Hepatocyte (in vitro differentiated cells): ENCODE measurements at regions not wholly inside any gene's neighbourhood (a gene's known extent, or its start where the extent isn't known, plus 50 kb on each side); places are given as distances from the start of the nearest gene placed in this dataset.

Source experiments
- DNase-seq: peaks from one replicate; pipeline ENCODE4 v3.0.0-alpha.2; 2016; ENCODE audit warnings: low spot score
- H2AFZ ChIP-seq: fragments of 200-600 bp; sonication (generic); 2 replicates; pipeline ENCODE4 v1.6.0; 2016; ENCODE audit warnings: antibody characterized with exemption, mild to moderate bottlenecking
- H3K27ac ChIP-seq: fragments of 200-600 bp; sonication (generic); 2 replicates; pipeline ENCODE4 v1.5.1; 2016; ENCODE audit warnings: mild to moderate bottlenecking
- H3K27me3 ChIP-seq: fragments of 200-600 bp; sonication (generic); 2 replicates; pipeline ENCODE4 v1.6.1; 2016
- H3K36me3 ChIP-seq: fragments of 200-600 bp; sonication (generic); replicated peaks from 2 replicates; pipeline ENCODE4 v1.5.1; 2016; ENCODE audit warnings: low read depth; ENCODE audit not compliant: insufficient read depth
- H3K4me1 ChIP-seq: fragments of 200-600 bp; sonication (generic); 2 replicates; pipeline ENCODE4 v1.5.1; 2016; ENCODE audit warnings: mild to moderate bottlenecking, moderate library complexity; ENCODE audit not compliant: insufficient read depth
- H3K4me2 ChIP-seq: fragments of 200-600 bp; sonication (generic); 2 replicates; pipeline ENCODE4 v1.6.0; 2016
- H3K4me3 ChIP-seq: fragments of 200-600 bp; sonication (generic); 2 replicates; pipeline ENCODE4 v1.5.1; 2016; ENCODE audit warnings: mild to moderate bottlenecking
- H3K79me2 ChIP-seq: fragments of 200-600 bp; sonication (generic); 2 replicates; pipeline ENCODE4 v1.6.0; 2017; ENCODE audit warnings: mild to moderate bottlenecking
- H3K9me2 ChIP-seq: fragments of 200-600 bp; sonication (generic); replicated peaks from 2 replicates; pipeline ENCODE4 v1.6.0; 2017; ENCODE audit warnings: mild to moderate bottlenecking; ENCODE audit not compliant: insufficient read depth
- H3K9me3 ChIP-seq: fragments of 200-600 bp; sonication (generic); 2 replicates; pipeline ENCODE4 v1.5.1; 2016; ENCODE audit warnings: low read depth, mild to moderate bottlenecking
- H4K20me1 ChIP-seq: fragments of 200-600 bp; sonication (generic); 2 replicates; pipeline ENCODE4 v1.6.0; 2016; ENCODE audit warnings: mild to moderate bottlenecking; ENCODE audit not compliant: insufficient read depth, poor library complexity, severe bottlenecking
- EZH2 ChIP-seq: fragments of 200-600 bp; sonication (generic); IDR thresholded peaks from 2 replicates; pipeline ENCODE4 v1.6.1; 2016; ENCODE audit warnings: antibody characterized with exemption, mild to moderate bottlenecking, borderline replicate concordance
- EZH2phosphoT487 ChIP-seq: fragments of 200-600 bp; sonication (generic); IDR thresholded peaks from one replicate; pipeline ENCODE4 v1.6.1; 2018; ENCODE audit warnings: antibody characterized with exemption, mild to moderate bottlenecking, low read depth, moderate library complexity; ENCODE audit not compliant: unreplicated experiment, severe bottlenecking
- WGBS: methylation state at CpG from one replicate; pipeline ENCODE4 v1.1.6; 2016; ENCODE audit warnings: low lambda C conversion rate; ENCODE audit errors: missing lambda C conversion rate; 5-methylcytosine and 5-hydroxymethylcytosine counted together
- TF ChIP-seq, protein P1 (sequence below): fragments of 200-600 bp; sonication (generic); IDR thresholded peaks from 2 replicates; pipeline ENCODE4 v1.5.1; 2016; ENCODE audit warnings: antibody characterized with exemption, mild to moderate bottlenecking; ENCODE audit not compliant: poor library complexity

- Histone ChIP-seq H3K36me3 (no peaks in the 10 kb centered on the region), H3K79me2 (no peaks in the 10 kb centered on the region), H3K4me2 (no peak overlapping the region), H2AFZ (no peak overlapping the region), H3K4me1 (no peaks in the 10 kb centered on the region), H3K27ac (no peak overlapping the region), H3K9me2 (no peaks in the 10 kb centered on the region), H3K27me3 (no peaks in the 10 kb centered on the region), H3K9me3 (no peaks in the 10 kb centered on the region), H3K4me3 (no peak overlapping the region), H4K20me1 (no peaks in the 10 kb centered on the region)
- TF ChIP-seq EZH2: no peak
- TF ChIP-seq, protein P1, sequence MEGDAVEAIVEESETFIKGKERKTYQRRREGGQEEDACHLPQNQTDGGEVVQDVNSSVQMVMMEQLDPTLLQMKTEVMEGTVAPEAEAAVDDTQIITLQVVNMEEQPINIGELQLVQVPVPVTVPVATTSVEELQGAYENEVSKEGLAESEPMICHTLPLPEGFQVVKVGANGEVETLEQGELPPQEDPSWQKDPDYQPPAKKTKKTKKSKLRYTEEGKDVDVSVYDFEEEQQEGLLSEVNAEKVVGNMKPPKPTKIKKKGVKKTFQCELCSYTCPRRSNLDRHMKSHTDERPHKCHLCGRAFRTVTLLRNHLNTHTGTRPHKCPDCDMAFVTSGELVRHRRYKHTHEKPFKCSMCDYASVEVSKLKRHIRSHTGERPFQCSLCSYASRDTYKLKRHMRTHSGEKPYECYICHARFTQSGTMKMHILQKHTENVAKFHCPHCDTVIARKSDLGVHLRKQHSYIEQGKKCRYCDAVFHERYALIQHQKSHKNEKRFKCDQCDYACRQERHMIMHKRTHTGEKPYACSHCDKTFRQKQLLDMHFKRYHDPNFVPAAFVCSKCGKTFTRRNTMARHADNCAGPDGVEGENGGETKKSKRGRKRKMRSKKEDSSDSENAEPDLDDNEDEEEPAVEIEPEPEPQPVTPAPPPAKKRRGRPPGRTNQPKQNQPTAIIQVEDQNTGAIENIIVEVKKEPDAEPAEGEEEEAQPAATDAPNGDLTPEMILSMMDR: no peak
- TF ChIP-seq EZH2phosphoT487: no peak
- DNase-seq: no peak
- WGBS: 80% methylated on average over 5 of the region's 5 CpGs
These were observed 55.6 kb upstream of the PROKR2 start for GRCh38 chr20:5372371-5372770.

DNA sequence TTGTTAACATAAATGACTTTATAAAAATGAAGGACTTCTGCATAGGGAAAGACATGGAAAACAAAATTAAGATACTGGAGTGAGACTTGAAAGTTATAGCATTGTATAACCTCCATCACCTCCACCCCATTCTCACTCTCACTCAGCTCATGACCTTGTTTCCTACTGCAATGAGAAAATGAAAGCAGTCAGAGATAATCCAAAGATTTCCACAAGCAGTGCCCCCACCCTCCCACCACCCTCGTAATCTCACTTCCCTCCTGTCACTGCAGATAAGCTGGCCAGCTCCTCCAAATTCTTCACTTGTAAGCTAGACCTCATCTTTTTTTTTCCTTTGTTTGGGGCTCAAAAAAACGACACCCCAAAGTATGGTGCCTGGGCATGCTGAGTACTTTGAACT, 52.9 kb upstream of the PROKR2 start:
- no peak overlapping the region for H3K27ac ChIP-seq
- no peaks in the 10 kb centered on the region for H3K79me2 ChIP-seq
- no peaks in the 10 kb centered on the region for H3K9me3 ChIP-seq
- H3K36me3 ChIP-seq: no peaks in the 10 kb centered on the region
- H3K9me2 ChIP-seq: no peaks in the 10 kb centered on the region
- H3K4me2 ChIP-seq: no peak overlapping the region
- DNase-seq: no peak
- H3K4me3 ChIP-seq: no peak overlapping the region
- H3K27me3 ChIP-seq: no peaks in the 10 kb centered on the region
- H3K4me1 ChIP-seq: no peaks in the 10 kb centered on the region
- no peak overlapping the region for H2AFZ ChIP-seq
- H4K20me1 ChIP-seq: no peaks in the 10 kb centered on the region
- 52% methylated on average over 2 of the region's 2 CpGs for WGBS
- TF ChIP-seq, protein P1: no peak
- TF ChIP-seq EZH2: no peak
- no peak for TF ChIP-seq EZH2phosphoT487
